Stimulated activated naive CD4-positive, alpha-beta T cell (primary cell): ENCODE measurements at regions not wholly inside any gene's neighbourhood (a gene's known extent, or its start where the extent isn't known, plus 50 kb on each side); places are given as distances from the start of the nearest gene placed in this dataset.
"Not testable (repeated sequence)": the region's sequence is repeated elsewhere in the genome, so short reads cannot be mapped to it uniquely, and the experiment has no call there.

Experiments
- DNase-seq, 6 experiments: peaks; one replicate each; lab custom pipeline; 2025; lab: John Stamatoyannopoulos, UW

DNA sequence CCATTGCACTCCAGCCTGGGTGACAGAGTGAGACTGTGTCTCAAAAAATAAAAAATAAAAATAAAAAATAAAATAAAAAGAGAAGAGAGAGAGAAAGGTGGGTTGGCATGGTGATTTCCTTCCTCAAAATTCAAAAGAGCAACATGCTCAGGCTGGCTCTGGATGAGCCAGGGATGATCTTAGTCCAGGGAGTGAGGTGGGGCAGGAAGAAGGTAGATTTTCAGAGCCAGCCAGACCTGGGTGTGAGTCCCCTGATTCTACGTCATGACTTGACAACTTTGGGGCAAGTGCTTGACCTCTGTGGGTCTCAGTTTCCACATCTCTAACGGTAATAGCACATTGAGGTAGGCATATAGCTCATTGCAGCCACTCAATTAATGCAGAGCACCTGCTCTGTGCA is 109.4 kb upstream of the CTBP2 start:
- DNase-seq = no peak

DNA sequence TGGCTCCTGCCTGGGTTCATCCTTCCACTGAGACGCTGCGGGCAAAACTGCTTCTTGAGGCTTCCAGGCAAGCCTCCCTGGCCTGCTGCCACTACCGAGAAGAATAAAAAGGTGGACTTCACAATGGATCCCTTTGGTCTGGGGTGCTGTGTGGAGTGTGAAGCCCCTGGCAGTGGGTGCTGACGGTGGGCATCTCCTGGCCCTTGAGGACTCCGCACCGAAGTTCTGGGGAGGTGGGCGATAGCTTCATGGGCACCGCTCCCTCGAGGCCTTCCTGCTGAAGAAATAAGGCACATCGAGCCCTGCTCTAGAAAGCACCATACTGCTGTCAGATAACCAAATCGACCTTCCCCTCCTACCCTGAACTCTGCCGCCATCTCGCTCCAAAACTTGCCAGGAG is 106.6 kb upstream of the CTBP2 start:
- no peak for DNase-seq

DNA sequence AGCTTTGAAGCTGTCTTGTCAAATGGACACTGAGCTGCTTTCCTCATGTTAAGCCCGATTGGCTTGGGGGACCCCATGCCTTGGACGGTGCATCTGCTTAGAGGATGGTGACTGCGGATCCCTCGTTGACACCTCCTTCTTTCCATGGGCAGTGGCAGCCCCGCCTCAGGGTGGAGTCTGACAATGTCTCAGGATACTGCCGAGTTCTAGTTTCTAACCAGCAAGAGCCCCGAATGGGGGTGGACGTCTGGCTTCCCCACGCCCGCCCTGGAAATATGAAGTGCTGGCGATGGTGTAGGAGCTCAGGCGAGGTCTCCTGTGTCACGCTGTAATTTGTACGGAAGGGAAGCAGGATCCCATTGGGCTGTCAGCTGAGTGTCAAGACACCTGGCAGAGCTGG is 106.2 kb upstream of the CTBP2 start:
- no peak for DNase-seq

DNA sequence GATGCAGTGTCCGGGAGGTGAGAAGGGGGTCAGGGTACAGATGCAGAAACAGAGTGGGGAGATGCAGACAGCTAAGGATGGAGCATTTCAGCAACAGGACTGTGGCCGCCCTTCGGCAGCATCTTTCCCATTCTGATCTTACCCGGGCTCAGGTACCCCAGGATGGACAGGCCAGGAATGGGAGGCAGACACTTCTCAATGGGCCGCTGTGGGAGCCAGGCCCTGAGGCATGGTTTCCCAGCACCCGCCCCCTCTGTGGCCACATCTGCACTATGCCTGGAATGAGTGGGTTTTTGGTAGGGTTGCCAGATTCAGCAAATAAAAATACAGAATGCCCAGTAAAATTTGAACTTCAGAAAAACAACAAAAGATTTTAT is 105.2 kb upstream of the CTBP2 start:
- no peak for DNase-seq

DNA sequence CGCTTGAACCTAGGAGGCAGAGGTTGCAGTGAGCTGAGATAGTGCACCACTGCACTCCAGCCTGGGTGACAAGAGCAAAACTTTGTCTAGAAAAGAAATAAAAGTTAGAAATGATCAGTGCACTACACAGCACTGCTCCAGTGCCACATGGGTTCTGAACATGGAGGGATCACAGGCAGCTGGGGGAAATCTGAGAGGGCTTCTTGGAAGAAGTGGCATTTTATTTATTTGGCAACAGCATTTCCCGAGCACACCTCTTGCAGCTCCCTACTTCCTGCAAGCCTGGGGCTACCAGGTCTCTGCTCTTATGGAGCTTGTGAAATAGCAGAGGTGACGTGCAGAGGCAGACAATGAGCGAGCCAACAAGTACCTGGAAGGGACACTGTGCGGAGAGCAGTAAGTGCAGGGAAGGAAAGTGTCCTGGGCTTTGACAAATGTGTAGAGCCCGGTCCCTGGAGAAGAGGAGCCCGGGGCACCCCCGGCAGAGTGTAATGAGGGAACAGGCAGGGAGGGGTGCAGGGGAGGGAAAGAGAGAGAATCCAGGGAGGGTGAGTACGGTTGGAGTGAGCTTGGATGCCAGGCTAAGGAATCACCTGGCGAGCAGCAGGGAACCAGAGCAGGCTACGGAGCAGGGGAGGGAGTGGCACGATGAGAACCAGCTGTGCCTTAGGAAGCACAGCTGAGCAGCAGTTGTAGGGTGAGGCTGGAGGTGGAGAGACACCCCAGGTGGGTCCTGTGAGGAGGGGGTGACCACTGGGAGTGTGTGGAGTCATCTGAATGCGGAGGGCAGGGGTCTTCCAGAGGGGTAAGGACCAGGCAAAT is 104.6 kb upstream of the CTBP2 start:
- DNase-seq = no peak

DNA sequence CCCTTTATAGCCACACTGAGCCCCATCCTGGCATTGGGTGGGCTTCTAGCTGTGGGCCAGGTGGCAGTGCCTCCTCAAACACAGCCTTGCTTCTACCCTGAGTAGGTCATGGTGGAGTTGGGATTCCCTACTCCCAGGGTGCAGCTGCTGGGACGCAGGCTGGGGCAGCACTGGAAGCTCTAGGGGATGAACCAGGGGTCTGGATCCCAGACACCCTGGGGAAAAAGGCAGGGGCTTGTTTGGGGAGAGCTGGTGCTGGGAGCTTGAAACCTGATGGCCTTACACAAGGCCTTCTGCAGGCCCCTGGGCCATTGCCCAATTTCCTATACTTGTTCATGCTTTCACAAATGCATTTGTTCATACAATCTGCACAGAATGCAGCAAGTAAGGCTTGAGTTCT is 103.7 kb upstream of the CTBP2 start:
- no peak for DNase-seq

DNA sequence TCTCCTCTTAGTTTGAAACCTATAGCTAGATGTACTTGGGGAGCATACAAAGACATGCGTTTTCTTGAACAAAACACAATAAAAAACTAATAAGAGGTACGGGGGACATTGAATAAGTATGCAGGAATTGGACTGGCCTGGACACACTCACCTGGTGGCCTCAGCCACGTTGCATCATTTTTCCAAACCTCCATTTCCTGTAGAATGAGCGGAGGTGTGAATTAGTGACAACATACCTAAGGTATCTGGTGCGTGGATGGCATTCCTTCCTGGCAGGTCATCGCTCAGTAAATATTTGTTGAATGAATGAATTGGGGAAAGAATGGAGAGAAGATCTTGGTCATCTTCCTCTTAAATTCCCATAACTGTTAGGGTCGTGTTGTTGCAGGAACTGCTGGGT is 103.2 kb upstream of the CTBP2 start:
- DNase-seq = no peak

DNA sequence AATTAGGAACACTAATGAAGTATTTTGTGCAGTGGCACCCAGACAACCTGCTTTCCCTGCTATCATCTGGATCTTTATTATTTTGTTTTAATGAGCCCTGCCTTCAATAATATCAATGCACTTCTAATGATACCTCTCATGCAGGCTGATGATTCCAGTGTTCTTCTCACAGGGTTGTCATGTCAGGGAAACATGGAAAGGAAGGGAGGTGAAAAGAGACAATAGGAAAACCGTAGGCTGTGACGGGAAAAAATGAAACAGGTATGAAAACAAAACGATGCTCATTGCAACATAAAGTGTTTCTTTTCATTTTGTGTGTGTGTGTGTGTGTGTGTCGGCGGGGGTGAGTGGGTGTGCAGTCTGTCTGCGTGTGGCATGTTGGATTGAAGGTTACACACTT is 102.6 kb upstream of the CTBP2 start:
- DNase-seq = no peak

DNA sequence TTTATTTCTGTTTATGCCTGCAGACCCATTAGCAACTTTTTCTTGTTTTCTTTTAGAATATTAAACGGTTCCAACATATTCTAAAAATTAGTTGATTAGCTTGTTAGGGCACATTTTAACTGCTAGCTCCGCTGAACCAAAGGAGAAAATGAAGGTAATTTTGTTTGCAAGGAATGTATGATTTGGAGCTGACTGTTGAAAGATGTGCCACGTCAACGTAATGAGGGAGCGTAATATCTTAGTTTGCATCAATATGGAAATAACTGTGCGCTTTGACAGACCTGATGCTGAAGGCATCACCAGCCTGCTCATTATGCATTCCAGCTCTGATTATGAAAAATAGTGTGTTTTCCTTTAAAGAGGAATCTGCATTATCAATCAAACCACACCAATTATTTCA is 102.0 kb upstream of the CTBP2 start:
- DNase-seq = no peak

DNA sequence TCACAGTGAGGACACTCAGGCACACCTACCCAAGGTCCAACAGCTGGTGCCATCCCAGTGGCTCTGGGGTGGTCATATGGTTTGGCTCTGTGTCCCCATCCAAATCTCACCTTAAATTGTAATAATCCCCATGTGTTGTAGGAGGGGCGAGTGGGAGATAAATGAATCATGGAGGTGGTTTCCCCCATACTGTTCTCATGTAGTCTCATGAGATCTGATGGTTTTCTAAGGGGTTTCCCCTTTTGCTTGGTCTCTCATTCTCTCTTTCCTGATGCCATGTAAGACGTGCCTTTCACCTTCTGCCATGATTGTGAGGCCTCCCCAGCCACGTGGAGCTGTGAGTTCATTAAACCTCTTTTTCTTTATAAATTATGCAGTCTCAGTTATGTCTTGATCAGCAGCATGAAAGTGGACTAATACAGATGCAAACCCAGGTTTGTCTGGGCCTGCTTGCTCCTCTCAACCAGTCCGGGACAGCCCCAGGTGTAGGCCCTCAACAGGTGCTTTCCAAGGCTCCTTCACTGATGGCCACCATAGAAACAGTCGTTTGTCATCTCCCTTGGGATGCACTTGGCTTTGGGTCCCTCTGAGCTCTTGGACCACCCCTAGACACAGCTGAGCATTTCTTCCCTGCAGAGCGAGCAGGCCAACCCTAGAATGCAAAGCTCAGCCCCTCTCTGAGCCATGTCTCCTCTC is 101.3 kb upstream of the CTBP2 start:
- DNase-seq = no peak

DNA sequence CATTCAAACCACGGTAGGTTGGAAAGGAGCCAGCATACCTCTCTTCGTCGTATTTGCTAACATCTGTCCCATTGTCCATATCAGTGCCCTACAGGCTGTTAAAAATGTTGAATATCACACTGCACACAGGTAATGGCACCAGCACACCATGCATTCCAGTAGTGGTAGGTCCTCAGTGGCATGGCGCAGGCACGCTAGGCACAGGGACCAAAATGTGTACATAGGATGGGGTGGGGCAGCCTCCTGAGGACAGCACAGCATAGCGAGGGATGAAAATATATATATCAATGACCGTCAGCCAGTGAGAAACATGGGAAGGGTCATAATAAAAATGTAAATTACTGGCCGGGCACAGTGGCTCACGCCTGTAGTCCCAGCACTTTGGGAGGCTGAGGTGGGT is 99.9 kb upstream of the CTBP2 start:
- no peak for DNase-seq

DNA sequence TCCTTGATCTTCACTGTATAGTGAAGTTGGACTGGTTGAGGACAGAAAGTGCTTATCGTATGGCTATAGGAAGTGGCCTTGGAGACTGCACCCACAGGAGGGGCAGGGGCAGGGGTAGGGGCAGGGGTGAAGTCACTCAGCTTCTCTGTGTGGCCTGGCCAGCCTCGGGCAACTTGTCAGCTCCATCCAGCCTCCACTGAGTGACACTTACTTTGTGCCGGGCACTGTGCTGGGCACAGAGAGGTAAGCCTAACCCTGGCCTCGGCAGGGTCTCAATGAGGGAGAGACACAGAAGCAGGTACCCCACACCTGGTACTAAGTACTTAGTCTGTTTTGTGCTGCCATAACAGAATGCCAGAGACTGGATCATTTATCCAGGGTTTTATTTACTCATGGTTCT is 99.3 kb upstream of the CTBP2 start:
- no peak for DNase-seq

DNA sequence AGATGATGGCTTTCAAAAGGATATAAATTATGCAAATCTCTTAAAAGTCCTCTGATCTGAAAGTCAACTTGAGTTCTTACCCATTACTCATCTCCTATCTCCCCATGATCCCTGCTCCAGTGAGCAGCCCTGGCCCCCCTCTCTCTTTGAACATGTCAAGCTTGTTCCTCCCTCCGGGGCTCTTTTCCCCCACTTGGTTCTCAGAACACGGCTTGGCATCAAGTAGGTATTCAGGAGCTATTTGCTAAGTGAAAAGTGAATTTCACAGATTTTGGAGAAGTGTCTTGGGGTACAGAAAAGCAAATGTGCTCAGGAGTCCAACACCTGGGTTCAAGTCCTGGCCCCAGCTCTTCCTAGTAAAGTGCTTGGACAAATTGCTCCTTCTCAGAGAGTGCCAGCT is 98.3 kb upstream of the CTBP2 start:
- no peak for DNase-seq

DNA sequence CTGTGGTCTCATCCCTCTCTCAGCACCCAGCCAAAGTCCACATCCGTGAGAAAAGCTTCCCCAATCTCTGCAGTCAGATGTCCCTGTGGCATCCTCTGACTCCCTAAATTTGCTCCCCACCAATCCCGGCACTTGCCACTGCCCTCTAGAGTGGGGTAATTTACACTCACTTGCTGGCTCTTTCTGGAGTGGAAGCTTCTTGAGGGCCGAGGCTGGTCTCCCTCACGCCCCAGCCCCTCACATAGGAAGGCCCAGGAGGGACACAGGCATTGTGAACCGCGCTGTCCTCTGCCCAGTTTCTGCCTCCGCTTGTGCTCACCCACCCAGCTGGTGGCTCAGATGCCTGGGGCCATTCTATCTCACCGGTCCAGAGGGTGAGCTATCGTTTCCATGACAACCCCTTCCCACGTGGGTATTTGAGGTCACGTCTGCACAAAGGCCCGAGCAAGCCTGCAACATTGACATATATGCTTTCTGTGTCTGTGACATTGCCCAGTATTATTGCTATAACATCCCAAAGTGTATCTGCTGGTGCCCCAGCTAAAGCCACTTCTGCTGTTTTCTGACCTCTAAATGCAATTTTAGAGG is 97.3 kb upstream of the CTBP2 start:
- no peak for DNase-seq

DNA sequence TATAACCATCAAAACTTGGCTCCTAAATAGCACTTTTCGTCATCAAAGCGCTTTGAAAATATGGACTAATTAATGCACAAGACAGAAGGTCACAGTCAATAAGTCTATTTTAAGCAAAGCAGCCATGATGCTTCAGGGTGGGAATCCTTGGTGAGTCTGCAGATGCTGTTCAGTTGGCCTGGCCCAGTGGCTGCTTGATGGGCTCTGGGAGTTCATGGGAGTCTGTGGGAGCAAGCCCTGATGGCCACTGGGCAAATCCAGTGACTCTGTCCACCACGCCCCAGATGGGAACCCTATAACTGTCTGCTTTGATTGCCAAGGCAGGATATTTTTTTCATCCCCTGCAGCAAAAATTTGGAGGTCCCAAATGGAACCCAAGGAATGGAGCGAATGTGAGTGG is 95.7 kb upstream of the CTBP2 start:
- no peak for DNase-seq

DNA sequence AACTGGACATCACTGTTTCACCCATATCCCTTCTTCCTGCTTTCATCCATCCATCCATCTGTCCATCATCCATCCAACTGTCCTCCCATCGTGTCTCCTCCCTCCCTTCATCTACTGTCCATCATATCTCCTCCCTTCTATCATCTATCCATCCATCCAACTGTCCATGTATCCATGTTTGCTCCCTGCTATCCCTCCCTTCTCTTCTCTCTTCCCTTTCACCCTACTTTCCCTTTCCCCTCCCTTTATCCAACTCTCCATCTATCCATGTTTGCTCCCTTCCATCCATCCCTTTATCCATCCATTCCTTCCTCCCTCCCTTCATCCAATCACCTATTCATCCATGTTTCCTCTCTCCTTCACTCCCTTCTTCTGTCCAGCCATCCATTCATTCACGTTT is 92.6 kb upstream of the CTBP2 start:
- no peak for DNase-seq

DNA sequence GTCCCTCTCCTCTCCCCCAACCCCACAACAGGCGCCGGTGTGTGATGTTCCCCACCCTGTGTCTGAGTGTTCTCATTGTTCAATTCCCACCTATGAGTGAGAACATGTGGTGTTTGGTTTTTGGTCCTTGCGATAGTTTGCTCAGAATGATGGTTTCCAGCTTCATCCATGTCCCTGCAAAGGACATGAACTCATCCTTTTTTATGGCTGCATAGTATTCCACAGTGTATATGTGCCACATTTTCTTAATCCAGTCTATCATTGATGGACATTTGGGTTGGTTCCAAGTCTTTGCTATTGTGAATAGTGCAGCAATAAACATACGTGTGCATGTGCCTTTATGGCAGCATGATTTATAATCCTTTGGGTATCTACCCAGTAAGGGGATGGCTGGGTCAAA is 90.5 kb upstream of the CTBP2 start:
- not testable (repeated sequence) for DNase-seq

DNA sequence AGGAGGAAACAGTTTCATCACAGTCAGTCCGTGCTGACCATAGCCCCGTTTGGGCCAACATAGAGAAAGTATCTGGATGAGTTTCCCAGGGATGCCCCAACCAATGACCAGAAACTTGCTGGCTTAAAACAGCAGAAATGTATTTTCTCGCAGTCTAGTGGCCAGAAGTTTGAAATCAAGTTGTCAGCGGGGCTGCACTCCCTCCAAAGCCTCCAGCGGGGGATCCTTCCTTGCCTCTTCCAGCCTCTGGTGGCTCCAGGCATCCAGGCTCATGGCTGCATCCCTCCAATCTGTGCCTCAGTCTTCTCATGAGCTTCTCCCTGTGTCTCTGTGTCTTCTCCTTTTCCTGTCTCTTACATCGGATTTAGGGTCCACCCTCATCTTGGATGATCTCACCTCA is 89.6 kb upstream of the CTBP2 start:
- DNase-seq = no peak

DNA sequence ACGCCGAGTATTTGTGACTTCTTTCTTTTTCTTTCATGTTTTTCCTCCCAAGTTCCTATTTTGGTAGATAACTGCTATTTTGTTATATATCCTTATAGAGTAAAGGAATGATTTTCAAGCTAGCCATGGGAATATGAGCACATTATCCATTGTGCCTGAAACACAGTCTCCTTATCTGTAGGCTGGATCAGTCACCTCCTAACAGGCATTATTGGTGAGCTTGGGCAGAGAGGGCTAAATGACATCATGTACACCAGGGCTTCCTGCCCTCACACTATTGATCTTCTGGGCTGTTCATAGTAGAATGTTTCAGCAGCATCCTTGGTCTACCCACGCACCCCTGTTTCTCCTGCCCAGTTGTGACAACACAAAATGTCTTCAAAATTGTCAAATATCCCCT is 88.1 kb upstream of the CTBP2 start:
- no peak for DNase-seq

DNA sequence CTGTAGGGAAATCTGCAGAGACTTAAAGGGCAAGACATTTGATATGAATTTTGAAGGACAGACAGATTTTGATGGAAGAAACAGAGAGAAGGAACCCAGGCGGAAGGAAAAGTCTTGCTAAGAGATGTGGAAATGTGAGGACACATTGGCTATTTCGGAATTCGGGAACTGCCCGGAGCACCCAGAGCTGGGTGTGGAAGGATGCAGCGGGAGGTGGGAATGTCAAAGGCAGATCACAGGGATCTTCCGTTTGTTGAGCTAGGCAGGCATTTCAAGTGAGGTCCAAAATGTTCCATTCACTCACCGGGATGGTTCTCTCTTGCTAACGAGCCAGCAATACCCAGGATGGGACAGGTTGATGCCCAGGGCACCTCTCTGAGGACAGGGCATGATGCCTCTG is 87.2 kb upstream of the CTBP2 start:
- no peak for DNase-seq

DNA sequence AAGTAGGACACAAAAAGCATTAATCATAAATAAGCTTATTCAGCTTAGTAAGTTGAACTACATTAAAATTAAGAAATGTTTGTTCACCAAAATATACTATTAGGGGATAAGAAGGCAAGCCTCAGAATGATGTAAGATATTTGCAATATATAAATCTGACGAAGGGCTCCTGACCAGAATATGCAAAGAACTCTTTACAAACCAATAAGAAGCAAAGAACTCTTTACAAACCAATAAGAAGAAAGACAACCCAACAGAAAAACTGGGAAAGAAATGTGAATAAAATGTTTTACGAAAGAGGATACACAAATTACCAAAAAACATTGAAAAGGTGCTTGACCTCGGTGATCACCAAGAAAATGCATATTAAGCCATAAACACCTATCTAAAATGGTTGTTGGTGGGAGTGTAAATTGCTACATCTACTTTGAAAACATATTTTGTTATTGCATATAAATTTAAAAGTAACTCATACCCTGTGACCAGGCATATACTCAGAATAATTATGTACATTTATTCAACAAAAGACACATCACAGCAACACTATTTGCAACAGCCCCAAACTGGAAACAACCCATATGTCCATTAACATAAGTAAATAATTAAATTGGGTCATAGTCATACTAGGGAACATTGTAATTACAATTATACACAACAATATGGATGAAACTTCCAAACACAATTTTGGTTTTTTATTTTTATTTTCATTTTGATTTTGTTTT is 83.3 kb upstream of the CTBP2 start:
- DNase-seq = no peak

DNA sequence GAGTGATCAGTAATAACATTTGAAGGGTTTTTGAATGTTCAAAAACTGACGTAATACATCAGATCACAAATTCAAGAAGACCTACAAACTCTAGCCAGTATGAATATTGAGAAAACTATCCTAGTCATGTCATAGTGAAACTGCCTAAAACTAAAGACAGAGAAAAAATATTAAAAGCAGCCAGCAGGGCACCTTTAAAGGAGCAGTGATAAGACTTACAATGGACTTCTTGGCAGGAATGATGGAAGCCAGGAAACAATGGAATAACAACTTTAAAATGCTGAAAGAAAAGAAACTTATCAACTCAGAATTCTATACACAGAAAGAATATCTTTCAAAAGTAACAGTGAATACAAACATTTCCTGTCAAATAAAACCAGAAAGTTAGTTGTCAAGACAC is 78.3 kb upstream of the CTBP2 start:
- no peak for DNase-seq

DNA sequence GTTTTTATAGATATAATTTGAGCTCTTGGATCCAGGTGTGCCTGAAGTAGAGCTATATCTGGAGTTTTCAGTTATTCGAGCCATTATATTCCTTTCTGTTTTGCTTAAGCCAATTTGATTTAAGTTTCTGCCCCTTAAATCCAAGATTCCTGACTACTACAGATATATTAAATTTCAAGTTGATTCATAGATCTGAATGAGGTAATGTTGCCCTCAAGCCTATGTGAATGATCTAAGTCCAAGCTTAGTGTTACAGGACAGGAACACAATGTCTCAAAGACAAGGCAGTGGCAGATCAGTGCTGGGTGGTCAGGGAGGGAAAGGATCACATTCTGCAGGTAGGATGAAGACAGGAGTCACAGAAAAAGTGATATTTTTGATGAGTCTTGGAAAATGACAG is 75.7 kb upstream of the CTBP2 start:
- DNase-seq = no peak
